HEK293 (cell line): ENCODE measurements at regions not wholly inside any gene's neighbourhood (a gene's known extent, or its start where the extent isn't known, plus 50 kb on each side); places are given as distances from the start of the nearest gene placed in this dataset.

Experiments
- CTCF ChIA-PET: fragments of 350-600 bp; formaldehyde crosslinking; extraction: SDS; loops from one replicate; lab custom pipeline; 2021; ENCODE audit warnings: antibody characterized with exemption; lab: Yijun Ruan, JAX
- POLR2A ChIA-PET: fragments of 300-600 bp; formaldehyde crosslinking; extraction: SDS; loops from one replicate; lab custom pipeline; 2020; ENCODE audit warnings: antibody characterized with exemption, inconsistent platforms; lab: Yijun Ruan, JAX
- H3K27ac ChIP-seq: fragments of 200-500 bp; sonication (Bioruptor generic); 2 replicates; pipeline ENCODE4 v1.5.1; 2014; ENCODE audit warnings: low read depth, low read length, control low read depth, inconsistent platforms; ENCODE audit errors: extremely low read depth
- H3K36me3 ChIP-seq, 2 experiments: fragments of 200-500 bp in 1 of 2; sonication (Bioruptor generic) in 1 of 2; 1 replicate in 1 of 2; 2 replicates in 1 of 2; pipeline ENCODE4 v1.5.1; 2014 to 2017; ENCODE audit warnings: inconsistent platforms in 2 of 2, low read length in 2 of 2; ENCODE audit not compliant: control insufficient read depth in 2 of 2, insufficient read depth in 1 of 2
- H3K4me1 ChIP-seq: fragments of 200-500 bp; sonication (Bioruptor generic); 2 replicates; pipeline ENCODE4 v1.5.1; 2014; ENCODE audit warnings: mild to moderate bottlenecking, low read length, inconsistent platforms; ENCODE audit not compliant: control insufficient read depth, insufficient read depth
- H3K4me3 ChIP-seq: 2 replicates; pipeline ENCODE4 v1.5.1; 2011; ENCODE audit warnings: low read depth, mild to moderate bottlenecking, control low read depth, low read length, moderate library complexity
- H3K9me3 ChIP-seq: fragments of 200-500 bp; sonication (Bioruptor generic); 2 replicates; pipeline ENCODE4 v1.5.1; 2014; ENCODE audit warnings: low read depth, low read length, inconsistent platforms; ENCODE audit not compliant: control insufficient read depth, insufficient read depth
- CTCF ChIP-seq: fragments of 450-650 bp; formaldehyde crosslinking; IDR thresholded peaks from 2 replicates; pipeline ENCODE4 v1.5.1; 2016; ENCODE audit warnings: missing biosample characterization, missing genetic modification characterization
- HIC1 ChIP-seq: fragments of 450-650 bp; formaldehyde crosslinking; IDR thresholded peaks from 2 replicates; pipeline ENCODE4 v1.5.1; 2016; ENCODE audit warnings: missing biosample characterization, missing genetic modification characterization
- KLF17 ChIP-seq: fragments of 450-650 bp; formaldehyde crosslinking; IDR thresholded peaks from 2 replicates; pipeline ENCODE4 v1.5.1; 2016; ENCODE audit warnings: missing biosample characterization, missing genetic modification characterization
- MYNN ChIP-seq: fragments of 450-650 bp; formaldehyde crosslinking; IDR thresholded peaks from 2 replicates; pipeline ENCODE4 v1.5.1; 2016; ENCODE audit warnings: missing biosample characterization, missing genetic modification characterization, borderline replicate concordance
- PATZ1 ChIP-seq: fragments of 450-650 bp; formaldehyde crosslinking; IDR thresholded peaks from 2 replicates; pipeline ENCODE4 v1.5.1; 2016; ENCODE audit warnings: missing biosample characterization, missing genetic modification characterization
- SCRT1 ChIP-seq: fragments of 450-650 bp; formaldehyde crosslinking; IDR thresholded peaks from 2 replicates; pipeline ENCODE4 v1.5.1; 2016; ENCODE audit warnings: missing biosample characterization, missing genetic modification characterization, borderline replicate concordance
- SCRT2 ChIP-seq: fragments of 450-650 bp; formaldehyde crosslinking; IDR thresholded peaks from 2 replicates; pipeline ENCODE4 v1.5.1; 2016; ENCODE audit warnings: missing biosample characterization, missing genetic modification characterization
- TSHZ1 ChIP-seq: fragments of 450-650 bp; formaldehyde crosslinking; IDR thresholded peaks from 2 replicates; pipeline ENCODE4 v1.5.1; 2016; ENCODE audit warnings: missing biosample characterization, missing genetic modification characterization, borderline replicate concordance
- ZBTB8A ChIP-seq: fragments of 450-650 bp; formaldehyde crosslinking; IDR thresholded peaks from 2 replicates; pipeline ENCODE4 v1.5.1; 2016; ENCODE audit warnings: missing biosample characterization, missing genetic modification characterization
- ZNF214 ChIP-seq: fragments of 450-650 bp; formaldehyde crosslinking; IDR thresholded peaks from 2 replicates; pipeline ENCODE4 v1.5.1; 2017; ENCODE audit warnings: missing biosample characterization, mild to moderate bottlenecking, missing genetic modification characterization, borderline replicate concordance
- ZNF488 ChIP-seq: fragments of 450-650 bp; formaldehyde crosslinking; IDR thresholded peaks from 2 replicates; pipeline ENCODE4 v1.5.1; 2016; ENCODE audit warnings: missing biosample characterization, missing genetic modification characterization
- ZNF654 ChIP-seq: fragments of 450-650 bp; formaldehyde crosslinking; IDR thresholded peaks from 2 replicates; pipeline ENCODE4 v1.5.1; 2016; ENCODE audit warnings: low read depth, missing biosample characterization, missing genetic modification characterization
- ZNF791 ChIP-seq: fragments of 450-650 bp; formaldehyde crosslinking; IDR thresholded peaks from 2 replicates; pipeline ENCODE4 v1.5.1; 2016; ENCODE audit warnings: missing biosample characterization, missing genetic modification characterization
- ZSCAN23 ChIP-seq: fragments of 450-650 bp; formaldehyde crosslinking; IDR thresholded peaks from 2 replicates; pipeline ENCODE4 v1.5.1; 2016; ENCODE audit warnings: missing biosample characterization, missing genetic modification characterization

- Histone ChIP-seq H3K27ac (no peak overlapping the region), H3K4me3 (no peak overlapping the region), H3K36me3 (no peaks in the 10 kb centered on the region), H3K4me1 (no peaks in the 10 kb centered on the region), H3K9me3 (no peaks in the 10 kb centered on the region)
- ChIA-PET POLR2A (no interaction called here), CTCF (interaction anchor here (0.6 to 0.9 kb wide), 2 partner anchors 404 to 495 kb away, joined by 3 read pairs; no protein-coding TSS in a partner anchor)
- no peak for TF ChIP-seq MYNN (tag by site-specific recombination)
- peak; percentile 66; the same call in 1 of the 2 replicates for TF ChIP-seq SCRT1 (tag by site-specific recombination)
- TF ChIP-seq ZSCAN23 (tag by site-specific recombination) = no peak
- TF ChIP-seq ZNF488 (tag by site-specific recombination) = no peak
- TF ChIP-seq ZNF214 (tag by site-specific recombination) = no peak
- 0 out of 2 replicates have a peak, but pooled peaks have one; percentile 52 for TF ChIP-seq SCRT2
- no peak for TF ChIP-seq ZNF791 (tag by site-specific recombination)
Measured at GRCh38 chrX:69226459-69227158, 61.4 kb upstream of the PJA1 start.

- Histone ChIP-seq H3K36me3 (no peaks in the 10 kb centered on the region), H3K4me1 (no peaks in the 10 kb centered on the region), H3K4me3 (no peak overlapping the region), H3K27ac (no peak overlapping the region), H3K9me3 (no peaks in the 10 kb centered on the region)
- POLR2A ChIA-PET = interaction anchor here (1.7 kb wide), 1 partner anchor 394 kb away, joined by 31 read pairs; the partner anchor contains the start of gene EFNB1
- CTCF ChIA-PET = interaction anchor here (0.6 to 8.5 kb wide), 62 partner anchors 9 to 1017 kb away, joined by 3 to 137 read pairs (median 4); partner anchors contain the start of gene EFNB1
- TF ChIP-seq HIC1 (peak; percentile 67), CTCF (tag by site-specific recombination) (peak; percentile 73), ZBTB8A (tag by site-specific recombination) (no peak), ZNF654 (tag by site-specific recombination) (peak; percentile 90), PATZ1 (peak; percentile 53), KLF17 (tag by site-specific recombination) (0 out of 2 replicates have a peak, but pooled peaks have one; percentile 30), TSHZ1 (tag by site-specific recombination) (no peak)
Measured at GRCh38 chrX:69222103-69223090, 57.1 kb upstream of the PJA1 start.
